ENCODE measurements at regions not wholly inside any gene's neighbourhood (a gene's known extent, or its start where the extent isn't known, plus 50 kb on each side); places are given as distances from the start of the nearest gene placed in this dataset.

DNA sequence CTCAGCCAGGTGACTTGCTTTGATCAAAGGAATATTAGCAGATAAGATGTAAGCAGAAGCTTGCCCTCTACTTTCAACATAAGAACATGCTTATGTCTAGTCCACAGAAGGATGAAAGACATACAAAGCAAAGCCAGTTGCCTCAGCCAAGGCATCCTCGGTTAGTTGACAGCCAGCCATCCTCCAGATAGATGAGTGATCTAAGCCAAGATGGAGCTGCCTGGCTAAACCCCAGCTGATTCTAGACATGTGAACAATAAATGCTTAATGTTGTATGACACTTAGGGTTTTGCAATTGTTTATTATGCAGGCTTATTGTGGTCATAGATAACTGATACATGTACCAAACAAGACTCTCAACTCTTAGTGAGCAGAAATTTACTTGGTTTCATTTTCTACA lies 157.6 kb upstream of the TMTC2 start:
- no peak overlapping the region for H3K4me3 ChIP-seq (replicated peaks; ENCODE audit: low read depth, low read length)
- DNase-seq (ENCODE audit: low read depth), result no peak
- TF ChIP-seq, protein P1, sequence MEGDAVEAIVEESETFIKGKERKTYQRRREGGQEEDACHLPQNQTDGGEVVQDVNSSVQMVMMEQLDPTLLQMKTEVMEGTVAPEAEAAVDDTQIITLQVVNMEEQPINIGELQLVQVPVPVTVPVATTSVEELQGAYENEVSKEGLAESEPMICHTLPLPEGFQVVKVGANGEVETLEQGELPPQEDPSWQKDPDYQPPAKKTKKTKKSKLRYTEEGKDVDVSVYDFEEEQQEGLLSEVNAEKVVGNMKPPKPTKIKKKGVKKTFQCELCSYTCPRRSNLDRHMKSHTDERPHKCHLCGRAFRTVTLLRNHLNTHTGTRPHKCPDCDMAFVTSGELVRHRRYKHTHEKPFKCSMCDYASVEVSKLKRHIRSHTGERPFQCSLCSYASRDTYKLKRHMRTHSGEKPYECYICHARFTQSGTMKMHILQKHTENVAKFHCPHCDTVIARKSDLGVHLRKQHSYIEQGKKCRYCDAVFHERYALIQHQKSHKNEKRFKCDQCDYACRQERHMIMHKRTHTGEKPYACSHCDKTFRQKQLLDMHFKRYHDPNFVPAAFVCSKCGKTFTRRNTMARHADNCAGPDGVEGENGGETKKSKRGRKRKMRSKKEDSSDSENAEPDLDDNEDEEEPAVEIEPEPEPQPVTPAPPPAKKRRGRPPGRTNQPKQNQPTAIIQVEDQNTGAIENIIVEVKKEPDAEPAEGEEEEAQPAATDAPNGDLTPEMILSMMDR (IDR thresholded peaks at IDR 0.05; ENCODE audit: low read length, missing control alignments), result no peak

DNA sequence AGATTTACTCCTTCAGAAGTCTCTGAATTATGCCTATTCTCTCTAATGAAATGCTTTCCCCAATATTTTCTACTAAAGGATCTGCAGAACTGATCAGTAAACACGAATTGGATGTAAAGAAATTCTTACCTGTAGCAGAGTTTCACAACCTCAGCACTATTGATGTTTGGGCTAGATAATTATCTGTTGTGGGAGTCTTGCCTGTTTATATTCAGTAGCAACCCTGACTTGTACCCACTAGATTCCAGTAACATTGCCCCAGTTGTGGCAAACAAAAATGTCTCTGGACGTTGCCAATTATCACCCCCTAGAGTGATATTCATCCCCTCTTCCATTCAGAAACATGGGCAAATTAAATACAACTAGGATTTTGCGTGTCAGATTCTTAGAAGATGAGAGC lies 156.8 kb upstream of the TMTC2 start:
- no peak for DNase-seq (ENCODE audit: low read depth)
- no peak overlapping the region for H3K4me3 ChIP-seq (replicated peaks; ENCODE audit: low read depth, low read length)
- TF ChIP-seq, protein P1 (IDR thresholded peaks at IDR 0.05; ENCODE audit: low read length, missing control alignments), result no peak

DNA sequence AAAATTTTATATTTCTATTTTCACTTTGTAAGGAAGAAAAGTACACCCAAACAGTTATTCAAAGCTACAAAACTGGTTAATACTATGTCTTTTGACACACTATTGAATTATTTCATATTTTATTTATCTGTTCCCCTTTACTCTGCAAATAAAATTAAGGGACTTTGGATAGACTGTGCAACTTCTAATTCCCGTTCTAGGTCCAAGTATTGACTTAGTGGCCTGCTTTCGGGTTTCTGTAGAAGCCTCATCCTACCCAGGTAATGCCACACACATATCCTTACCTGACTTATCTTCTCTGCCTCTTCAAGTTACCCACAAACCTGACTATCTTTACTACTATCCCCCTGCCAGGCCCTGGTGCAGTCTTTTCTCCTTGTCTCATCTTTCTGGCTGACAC lies 156.3 kb upstream of the TMTC2 start:
- TF ChIP-seq, protein P1 (IDR thresholded peaks at IDR 0.05; ENCODE audit: low read length, missing control alignments), result no peak
- no peak for DNase-seq (ENCODE audit: low read depth)
- H3K4me3 ChIP-seq (replicated peaks; ENCODE audit: low read depth, low read length), result no peak overlapping the region

DNA sequence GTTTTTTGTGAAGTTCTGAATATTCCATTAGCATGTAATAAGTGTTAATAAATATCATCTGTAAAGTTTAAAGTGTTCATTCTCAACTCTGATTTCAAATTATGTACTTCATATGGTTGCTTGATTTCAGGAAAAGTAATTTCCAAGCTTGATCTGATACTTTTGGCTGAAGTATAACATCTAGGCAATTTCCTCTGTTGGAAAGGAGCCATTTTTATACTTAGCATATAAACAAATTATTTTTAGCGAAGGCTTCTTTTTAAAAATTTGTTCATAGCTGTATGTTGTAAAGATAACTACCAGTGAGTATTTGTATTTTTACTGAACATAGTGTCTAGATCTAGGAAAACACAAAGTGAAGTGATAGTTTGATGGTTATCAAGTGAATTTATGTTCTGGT lies 153.4 kb upstream of the TMTC2 start:
- H3K4me3 ChIP-seq (replicated peaks; ENCODE audit: low read depth, low read length), result no peak overlapping the region
- TF ChIP-seq, protein P1 (IDR thresholded peaks at IDR 0.05; ENCODE audit: low read length, missing control alignments), result no peak
- DNase-seq (ENCODE audit: low read depth), result no peak

DNA sequence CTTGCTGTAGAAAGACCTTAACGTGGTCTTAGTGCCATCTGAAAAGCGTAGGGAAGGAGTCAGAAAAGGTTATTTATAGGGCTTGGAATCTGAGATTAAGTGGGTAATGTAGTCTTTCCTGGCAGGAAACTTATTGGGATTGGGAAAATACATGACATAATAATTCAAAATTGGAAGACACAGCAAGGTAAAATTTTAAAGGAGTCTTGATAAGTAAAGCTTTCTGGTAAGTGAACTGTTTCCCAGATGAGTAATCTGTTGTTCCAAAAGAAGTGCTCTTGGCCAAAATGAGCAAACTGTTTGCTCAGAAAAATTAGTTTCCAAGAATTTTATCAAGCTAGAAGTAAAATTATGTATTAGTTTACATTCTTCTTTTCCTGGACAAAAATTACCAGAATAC lies 149.3 kb upstream of the TMTC2 start:
- TF ChIP-seq, protein P1 (IDR thresholded peaks at IDR 0.05; ENCODE audit: low read length, missing control alignments), result no peak
- DNase-seq (ENCODE audit: low read depth), result no peak
- H3K4me3 ChIP-seq (replicated peaks; ENCODE audit: low read depth, low read length), result no peak overlapping the region

DNA sequence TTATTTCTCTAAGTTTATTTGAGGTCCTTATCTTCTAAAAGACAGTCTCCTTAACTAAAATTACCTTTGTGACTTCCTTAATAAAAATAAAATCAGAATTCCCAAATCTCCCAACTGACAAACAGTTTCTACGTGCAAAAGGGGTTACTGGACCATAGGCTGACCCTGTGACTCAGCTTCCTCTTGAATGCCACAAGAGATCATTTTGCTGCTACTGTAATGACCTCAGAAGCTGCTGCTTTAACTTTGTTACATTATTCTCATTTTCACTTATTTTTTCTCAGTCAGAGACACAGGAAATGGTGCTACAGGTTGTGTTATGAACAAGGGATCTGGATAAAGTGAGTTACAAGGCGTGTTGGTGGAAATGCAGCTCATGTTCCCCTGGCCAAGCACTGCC lies 132.2 kb upstream of the TMTC2 start:
- no peak overlapping the region for H3K4me3 ChIP-seq (replicated peaks; ENCODE audit: low read depth, low read length)
- TF ChIP-seq, protein P1 (IDR thresholded peaks at IDR 0.05; ENCODE audit: low read length, missing control alignments), result no peak
- DNase-seq (ENCODE audit: low read depth), result peak; percentile 3

DNA sequence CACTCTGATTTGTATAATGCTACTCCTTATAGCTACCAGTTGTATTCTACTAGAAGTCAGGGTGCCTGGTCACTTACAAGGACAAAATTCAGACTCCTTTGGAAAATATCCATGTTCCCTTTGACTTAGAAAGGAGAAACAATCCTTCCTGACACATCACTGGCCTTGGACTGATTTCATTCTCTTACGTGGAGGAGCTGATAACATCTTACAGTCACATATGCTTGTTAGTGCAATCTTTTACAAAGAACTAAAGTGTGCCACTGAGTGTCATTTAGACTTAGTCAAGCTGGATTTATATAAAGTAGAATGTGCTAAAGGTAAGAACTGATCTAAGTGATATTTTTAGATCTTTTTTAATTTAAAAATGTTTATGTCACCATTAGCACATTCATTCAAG lies 131.0 kb upstream of the TMTC2 start:
- peak; percentile 17 for DNase-seq (ENCODE audit: low read depth)
- TF ChIP-seq, protein P1 (IDR thresholded peaks at IDR 0.05; ENCODE audit: low read length, missing control alignments), result no peak
- no peak overlapping the region for H3K4me3 ChIP-seq (replicated peaks; ENCODE audit: low read depth, low read length)

Data from fibroblast of pulmonary artery (primary cell).